ENCODE measurements at regions not wholly inside any gene's neighbourhood (a gene's known extent, or its start where the extent isn't known, plus 50 kb on each side); places are given as distances from the start of the nearest gene placed in this dataset.

GRCh38 chr13:111572956-111573761 lies 252.7 kb downstream of the TEX29 start:
- TF ChIP-seq CTCF (conservative IDR thresholded peaks at IDR 0.05): no peak
- TF ChIP-seq EZH2 (IDR thresholded peaks at IDR 0.05; ENCODE audit: low read depth): no peak

Data from PC-9 (cell line).